ENCODE measurements at regions not wholly inside any gene's neighbourhood (a gene's known extent, or its start where the extent isn't known, plus 50 kb on each side); places are given as distances from the start of the nearest gene placed in this dataset.

- no peak overlapping the region for H2BK12ac ChIP-seq (ENCODE audit: low read length in 2 of 2)
- no peak overlapping the region for H3K9ac ChIP-seq (ENCODE audit: low read length)
- H2AFZ ChIP-seq (ENCODE audit: low read depth, low read length): no peak overlapping the region
- no peak overlapping the region for H3K27ac ChIP-seq (ENCODE audit: low read length, poor library complexity, severe bottlenecking)
- no peak overlapping the region for H3K4me3 ChIP-seq (ENCODE audit: insufficient read depth in 1 of 2, low read depth in 1 of 2, low read length in 2 of 2)
- WGBS: 72% methylated on average over 8 of the region's 8 CpGs
- no peak overlapping the region for H3K14ac ChIP-seq (ENCODE audit: low read length in 2 of 2)
- H3K4me2 ChIP-seq (ENCODE audit: low read length, poor library complexity, severe bottlenecking): no peak overlapping the region
- no peaks in the 10 kb centered on the region for H3K79me1 ChIP-seq (replicated peaks; ENCODE audit: low read length, poor library complexity, severe bottlenecking)
- H3K4ac ChIP-seq (ENCODE audit: low read depth in 1 of 2, low read length in 2 of 2): no peak overlapping the region
- no peak for DNase-seq
- no peak overlapping the region for H2BK5ac ChIP-seq (ENCODE audit: low read depth, low read length, poor library complexity, severe bottlenecking)
- no peak overlapping the region for H2BK15ac ChIP-seq (ENCODE audit: low read depth, poor library complexity, severe bottlenecking)
- H3K23ac ChIP-seq (ENCODE audit: low read length in 2 of 2): no peak overlapping the region
- no peaks in the 10 kb centered on the region for H3K27me3 ChIP-seq (ENCODE audit: control insufficient read depth in 1 of 2, insufficient read depth in 1 of 2, low read length in 2 of 2)
- no peak overlapping the region for H2AK5ac ChIP-seq (ENCODE audit: low read length, severe bottlenecking)
- H2BK120ac ChIP-seq (ENCODE audit: low read depth, low read length): no peak overlapping the region
- H3K4me1 ChIP-seq (ENCODE audit: control insufficient read depth, insufficient read depth, low read depth, low read length): no peaks in the 10 kb centered on the region
- no peaks in the 10 kb centered on the region for H3K36me3 ChIP-seq (ENCODE audit: control insufficient read depth in 1 of 2, insufficient read depth in 2 of 2, low read depth in 1 of 2, low read length in 2 of 2)
- H4K8ac ChIP-seq (ENCODE audit: low read length): no peak overlapping the region
- H3K9me3 ChIP-seq (ENCODE audit: control insufficient read depth, low read length): no peaks in the 10 kb centered on the region
- no peak overlapping the region for H3K18ac ChIP-seq (ENCODE audit: low read depth in 1 of 2, low read length in 2 of 2)
- no peak overlapping the region for H4K91ac ChIP-seq (ENCODE audit: low read length)
Measured at GRCh38 chr10:130545697-130546096, 409.5 kb downstream of the GLRX3 start.

GRCh38 chr10:130546841-130547240 lies 410.6 kb downstream of the GLRX3 start:
- no peak overlapping the region for H3K4me2 ChIP-seq (ENCODE audit: low read length, poor library complexity, severe bottlenecking)

GRCh38 chr10:130547368-130547767 lies 411.2 kb downstream of the GLRX3 start:
- H3K4ac ChIP-seq (ENCODE audit: low read depth in 1 of 2, low read length in 2 of 2): no peak overlapping the region
- no peak overlapping the region for H2AK5ac ChIP-seq (ENCODE audit: low read length, severe bottlenecking)

More at GRCh38 chr10:130546841-130547240, 410.6 kb downstream of the GLRX3 start:
- no peak overlapping the region for H4K8ac ChIP-seq (ENCODE audit: low read length)
- no peak overlapping the region for H2BK15ac ChIP-seq (ENCODE audit: low read depth, poor library complexity, severe bottlenecking)
- no peak overlapping the region for H3K14ac ChIP-seq (ENCODE audit: low read length in 2 of 2)
- H3K4ac ChIP-seq (ENCODE audit: low read depth in 1 of 2, low read length in 2 of 2): no peak overlapping the region
- no peak overlapping the region for H2AFZ ChIP-seq (ENCODE audit: low read depth, low read length)
- H3K23ac ChIP-seq (ENCODE audit: low read length in 2 of 2): no peak overlapping the region
- DNase-seq: no peak
- H3K4me3 ChIP-seq (ENCODE audit: insufficient read depth in 1 of 2, low read depth in 1 of 2, low read length in 2 of 2): no peak overlapping the region
- 69% methylated on average over 7 of the region's 7 CpGs for whole genome bisulfite sequencing
- no peaks in the 10 kb centered on the region for H3K27me3 ChIP-seq (ENCODE audit: control insufficient read depth in 1 of 2, insufficient read depth in 1 of 2, low read length in 2 of 2)
- no peak overlapping the region for H3K9ac ChIP-seq (ENCODE audit: low read length)
- H2AK5ac ChIP-seq (ENCODE audit: low read length, severe bottlenecking): no peak overlapping the region
- no peak overlapping the region for H4K91ac ChIP-seq (ENCODE audit: low read length)
- H3K79me1 ChIP-seq (replicated peaks; ENCODE audit: low read length, poor library complexity, severe bottlenecking): no peaks in the 10 kb centered on the region
- H3K36me3 ChIP-seq (ENCODE audit: control insufficient read depth in 1 of 2, insufficient read depth in 2 of 2, low read depth in 1 of 2, low read length in 2 of 2): no peaks in the 10 kb centered on the region
- no peaks in the 10 kb centered on the region for H3K9me3 ChIP-seq (ENCODE audit: control insufficient read depth, low read length)
- H3K18ac ChIP-seq (ENCODE audit: low read depth in 1 of 2, low read length in 2 of 2): no peak overlapping the region
- H2BK120ac ChIP-seq (ENCODE audit: low read depth, low read length): no peak overlapping the region
- H2BK5ac ChIP-seq (ENCODE audit: low read depth, low read length, poor library complexity, severe bottlenecking): no peak overlapping the region
- H3K4me1 ChIP-seq (ENCODE audit: control insufficient read depth, insufficient read depth, low read depth, low read length): no peaks in the 10 kb centered on the region
- H3K27ac ChIP-seq (ENCODE audit: low read length, poor library complexity, severe bottlenecking): no peak overlapping the region
- H2BK12ac ChIP-seq (ENCODE audit: low read length in 2 of 2): no peak overlapping the region

GRCh38 chr10:130550952-130551674 lies 414.9 kb downstream of the GLRX3 start:
- Histone ChIP-seq H2AK5ac (ENCODE audit: low read length, severe bottlenecking) (no peak overlapping the region), H3K4me1 (ENCODE audit: control insufficient read depth, insufficient read depth, low read depth, low read length) (no peaks in the 10 kb centered on the region), H2BK12ac (ENCODE audit: low read length in 2 of 2) (no peak overlapping the region), H2BK15ac (ENCODE audit: low read depth, poor library complexity, severe bottlenecking) (no peak overlapping the region), H2AFZ (ENCODE audit: low read depth, low read length) (no peak overlapping the region), H3K14ac (ENCODE audit: low read length in 2 of 2) (no peak overlapping the region), H3K79me1 (replicated peaks; ENCODE audit: low read length, poor library complexity, severe bottlenecking) (no peaks in the 10 kb centered on the region), H2BK120ac (ENCODE audit: low read depth, low read length) (no peak overlapping the region), H3K36me3 (ENCODE audit: control insufficient read depth in 1 of 2, insufficient read depth in 2 of 2, low read depth in 1 of 2, low read length in 2 of 2) (no peaks in the 10 kb centered on the region), H3K27ac (ENCODE audit: low read length, poor library complexity, severe bottlenecking) (no peak overlapping the region), H3K18ac (ENCODE audit: low read depth in 1 of 2, low read length in 2 of 2) (no peak overlapping the region), H3K4me3 (ENCODE audit: insufficient read depth in 1 of 2, low read depth in 1 of 2, low read length in 2 of 2) (peak overlapping the region in 1 of 2 experiments; percentile 4), H3K9me3 (ENCODE audit: control insufficient read depth, low read length) (no peaks in the 10 kb centered on the region), H3K4ac (ENCODE audit: low read depth in 1 of 2, low read length in 2 of 2) (no peak overlapping the region), H3K4me2 (ENCODE audit: low read length, poor library complexity, severe bottlenecking) (no peak overlapping the region), H4K8ac (ENCODE audit: low read length) (no peak overlapping the region), H3K9ac (ENCODE audit: low read length) (no peak overlapping the region), H3K27me3 (ENCODE audit: control insufficient read depth in 1 of 2, insufficient read depth in 1 of 2, low read length in 2 of 2) (no peaks in the 10 kb centered on the region), H2BK5ac (ENCODE audit: low read depth, low read length, poor library complexity, severe bottlenecking) (no peak overlapping the region), H4K91ac (ENCODE audit: low read length) (no peak overlapping the region), H3K23ac (ENCODE audit: low read length in 2 of 2) (no peak overlapping the region)
- no peak for DNase-seq
- WGBS: 81% methylated on average over 21 of the region's 21 CpGs

More at GRCh38 chr10:130547368-130547767, 411.2 kb downstream of the GLRX3 start:
- Histone ChIP-seq H3K18ac (ENCODE audit: low read depth in 1 of 2, low read length in 2 of 2) (no peak overlapping the region), H3K4me2 (ENCODE audit: low read length, poor library complexity, severe bottlenecking) (no peak overlapping the region), H3K36me3 (ENCODE audit: control insufficient read depth in 1 of 2, insufficient read depth in 2 of 2, low read depth in 1 of 2, low read length in 2 of 2) (no peaks in the 10 kb centered on the region), H2BK5ac (ENCODE audit: low read depth, low read length, poor library complexity, severe bottlenecking) (no peak overlapping the region), H3K4me3 (ENCODE audit: insufficient read depth in 1 of 2, low read depth in 1 of 2, low read length in 2 of 2) (no peak overlapping the region), H4K8ac (ENCODE audit: low read length) (no peak overlapping the region), H3K79me1 (replicated peaks; ENCODE audit: low read length, poor library complexity, severe bottlenecking) (no peaks in the 10 kb centered on the region), H3K27me3 (ENCODE audit: control insufficient read depth in 1 of 2, insufficient read depth in 1 of 2, low read length in 2 of 2) (no peaks in the 10 kb centered on the region), H3K9me3 (ENCODE audit: control insufficient read depth, low read length) (no peaks in the 10 kb centered on the region), H4K91ac (ENCODE audit: low read length) (no peak overlapping the region), H3K9ac (ENCODE audit: low read length) (no peak overlapping the region), H2AFZ (ENCODE audit: low read depth, low read length) (no peak overlapping the region), H3K4me1 (ENCODE audit: control insufficient read depth, insufficient read depth, low read depth, low read length) (no peaks in the 10 kb centered on the region), H2BK15ac (ENCODE audit: low read depth, poor library complexity, severe bottlenecking) (no peak overlapping the region), H3K23ac (ENCODE audit: low read length in 2 of 2) (no peak overlapping the region), H3K14ac (ENCODE audit: low read length in 2 of 2) (no peak overlapping the region), H2BK120ac (ENCODE audit: low read depth, low read length) (no peak overlapping the region), H3K27ac (ENCODE audit: low read length, poor library complexity, severe bottlenecking) (no peak overlapping the region), H2BK12ac (ENCODE audit: low read length in 2 of 2) (no peak overlapping the region)
- 59% methylated on average over 4 of the region's 4 CpGs for WGBS
- DNase-seq: no peak
